Neuronal stem cell (in vitro differentiated cells): ENCODE measurements at regions not wholly inside any gene's neighbourhood (a gene's known extent, or its start where the extent isn't known, plus 50 kb on each side); places are given as distances from the start of the nearest gene placed in this dataset.

Experiments used
- DNase-seq: peaks from one replicate; pipeline ENCODE4 v3.0.0-alpha.2; 2013; ENCODE audit warnings: low spot score
- H2AFZ ChIP-seq: one replicate; pipeline ENCODE4 v1.6.1; 2013; ENCODE audit warnings: mild to moderate bottlenecking, low read length, inconsistent platforms
- H2AK5ac ChIP-seq: 2 replicates; pipeline ENCODE4 v1.6.1; 2013; ENCODE audit warnings: low read depth, mild to moderate bottlenecking, inconsistent platforms, low read length, moderate library complexity, mixed read lengths
- H2BK120ac ChIP-seq: 2 replicates; pipeline ENCODE4 v1.6.1; 2013; ENCODE audit warnings: low read depth, mild to moderate bottlenecking, inconsistent platforms, low read length, moderate library complexity, mixed read lengths
- H2BK12ac ChIP-seq: one replicate; pipeline ENCODE4 v1.6.1; 2013; ENCODE audit warnings: low read length, inconsistent platforms
- H2BK15ac ChIP-seq: 2 replicates; pipeline ENCODE4 v1.6.1; 2013; ENCODE audit warnings: mild to moderate bottlenecking, low read length, inconsistent platforms, mixed read lengths
- H2BK5ac ChIP-seq: one replicate; pipeline ENCODE4 v1.6.1; 2013; ENCODE audit warnings: inconsistent platforms, mild to moderate bottlenecking, low read length, moderate library complexity
- H3K14ac ChIP-seq: one replicate; pipeline ENCODE4 v1.6.1; 2013; ENCODE audit warnings: low read length, inconsistent platforms
- H3K18ac ChIP-seq: 2 replicates; pipeline ENCODE4 v1.6.1; 2013; ENCODE audit warnings: low read length, inconsistent platforms
- H3K23ac ChIP-seq: 2 replicates; pipeline ENCODE4 v1.6.1; 2013; ENCODE audit warnings: low read depth, mild to moderate bottlenecking, mixed read lengths, low read length, inconsistent platforms; ENCODE audit not compliant: poor library complexity
- H3K27ac ChIP-seq: replicated peaks from 3 replicates; pipeline ENCODE4 v1.5.1; 2013; ENCODE audit warnings: low read length, inconsistent platforms
- H3K27me3 ChIP-seq, 3 experiments: 2 replicates each; pipeline ENCODE4 v1.6.1; 2013; ENCODE audit warnings: low read length in 3 of 3, mild to moderate bottlenecking in 2 of 3, inconsistent platforms in 1 of 3, low read depth in 1 of 3, mixed read lengths in 1 of 3, moderate library complexity in 1 of 3; ENCODE audit not compliant: control insufficient read depth in 3 of 3, insufficient read depth in 3 of 3
- H3K36me3 ChIP-seq, 2 donors: replicated peaks in 1 of 2; 2 replicates each; pipeline ENCODE4 v1.6.1; 2013; ENCODE audit warnings: low read length in 2 of 2; ENCODE audit not compliant: control insufficient read depth in 2 of 2, insufficient read depth in 2 of 2
- H3K4ac ChIP-seq: 2 replicates; pipeline ENCODE4 v1.6.1; 2013; ENCODE audit warnings: inconsistent platforms, mild to moderate bottlenecking, low read length, moderate library complexity
- H3K4me1 ChIP-seq, 2 donors: 1 replicate in 1 of 2; 2 replicates in 1 of 2; pipeline ENCODE4 v1.6.1; 2013; ENCODE audit warnings: low read length in 2 of 2, low read depth in 1 of 2; ENCODE audit not compliant: control insufficient read depth in 2 of 2, insufficient read depth in 1 of 2
- H3K4me2 ChIP-seq: one replicate; pipeline ENCODE4 v1.6.1; 2013; ENCODE audit warnings: mild to moderate bottlenecking, low read length, inconsistent platforms; ENCODE audit not compliant: insufficient read depth, poor library complexity, severe bottlenecking
- H3K4me3 ChIP-seq, 2 donors: 2 replicates each; pipeline ENCODE4 v1.5.1; 2013; ENCODE audit warnings: low read length in 2 of 2, mild to moderate bottlenecking in 2 of 2, inconsistent platforms in 1 of 2, moderate library complexity in 1 of 2
- H3K79me1 ChIP-seq: one replicate; pipeline ENCODE4 v1.6.1; 2013; ENCODE audit warnings: low read depth, mild to moderate bottlenecking, inconsistent platforms, low read length, moderate library complexity
- H3K9ac ChIP-seq: one replicate; pipeline ENCODE4 v1.6.1; 2013; ENCODE audit warnings: mild to moderate bottlenecking, low read depth, low read length, inconsistent platforms; ENCODE audit not compliant: poor library complexity
- H3K9me3 ChIP-seq, 2 donors: replicated peaks in 1 of 2; 2 replicates each; pipeline versions ENCODE3 to v1.6.1; 2013; ENCODE audit warnings: low read length in 2 of 2, mild to moderate bottlenecking in 2 of 2, inconsistent platforms in 1 of 2, low read depth in 1 of 2, mixed read lengths in 1 of 2, moderate library complexity in 1 of 2; ENCODE audit not compliant: control insufficient read depth in 2 of 2, insufficient read depth in 1 of 2
- H4K8ac ChIP-seq: one replicate; pipeline ENCODE4 v1.6.1; 2013; ENCODE audit warnings: low read depth, mild to moderate bottlenecking, inconsistent platforms, low read length, moderate library complexity
- H4K91ac ChIP-seq: one replicate; pipeline ENCODE4 v1.6.1; 2013; ENCODE audit warnings: low read length, low read depth, mild to moderate bottlenecking, inconsistent platforms; ENCODE audit not compliant: poor library complexity
- WGBS, 2 donors: extraction: QIAGEN DNeasy Blood & Tissue Kit; methylation state at CpG; one replicate each; pipeline ENCODE4 v1.1.7; 2013; ENCODE audit warnings: missing lambda C conversion rate in 2 of 2, mixed read lengths in 1 of 2; ENCODE audit not compliant: insufficient read length in 2 of 2, insufficient replicate concordance in 1 of 2; ENCODE audit errors: extremely low coverage in 2 of 2; 5-methylcytosine and 5-hydroxymethylcytosine counted together

GRCh38 chr4:176470671-176471070, 150.9 kb downstream of the SPCS3 start:
- Histone ChIP-seq H3K27ac (no peak overlapping the region), H3K4me1 (no peaks in the 10 kb centered on the region), H2BK120ac (no peak overlapping the region), H4K8ac (no peak overlapping the region), H3K14ac (no peak overlapping the region), H3K27me3 (no peaks in the 10 kb centered on the region), H3K4me2 (no peak overlapping the region), H3K79me1 (no peaks in the 10 kb centered on the region), H2BK15ac (no peak overlapping the region), H2AK5ac (no peak overlapping the region), H2AFZ (no peak overlapping the region), H3K4me3 (no peak overlapping the region), H3K9ac (no peak overlapping the region), H2BK5ac (no peak overlapping the region), H3K23ac (no peak overlapping the region), H3K36me3 (no peaks in the 10 kb centered on the region), H4K91ac (no peak overlapping the region), H3K9me3 (no peaks in the 10 kb centered on the region), H3K4ac (no peak overlapping the region), H2BK12ac (no peak overlapping the region), H3K18ac (no peak overlapping the region)
- WGBS, 2 donors: no CpG with 5 or more reads among the region's 4 CpGs
- DNase-seq: no peak

- Histone ChIP-seq H3K27ac (no peak overlapping the region), H3K4ac (no peak overlapping the region), H3K23ac (no peak overlapping the region), H2BK12ac (no peak overlapping the region), H4K91ac (no peak overlapping the region), H3K4me2 (no peak overlapping the region), H2AFZ (no peak overlapping the region), H3K36me3 (no peaks in the 10 kb centered on the region), H2BK120ac (no peak overlapping the region), H2BK5ac (no peak overlapping the region), H3K9me3 (no peaks in the 10 kb centered on the region), H3K27me3 (no peaks in the 10 kb centered on the region), H3K9ac (no peak overlapping the region), H3K18ac (no peak overlapping the region), H4K8ac (no peak overlapping the region), H3K4me1 (peaks cover 0 to 5% of the 10 kb centered on the region in 2 donors), H3K14ac (no peak overlapping the region), H3K79me1 (no peaks in the 10 kb centered on the region), H3K4me3 (no peak overlapping the region), H2AK5ac (no peak overlapping the region), H2BK15ac (no peak overlapping the region)
- DNase-seq: no peak
- no CpG with 5 or more reads among the region's 4 CpGs for WGBS, 2 donors
Observed at GRCh38 chr4:176475067-176475466, 155.3 kb downstream of the SPCS3 start.

GRCh38 chr4:176478076-176478475, 158.3 kb downstream of the SPCS3 start:
- Histone ChIP-seq H3K18ac (no peak overlapping the region), H3K36me3 (no peaks in the 10 kb centered on the region), H3K27me3 (no peaks in the 10 kb centered on the region), H2AFZ (peak overlapping the region; percentile 27), H3K4me3 (no peak overlapping the region), H4K91ac (no peak overlapping the region), H3K4me2 (no peak overlapping the region), H2BK15ac (no peak overlapping the region), H3K4me1 (peaks cover 0 to 5% of the 10 kb centered on the region in 2 donors), H2AK5ac (no peak overlapping the region), H3K23ac (no peak overlapping the region), H3K9ac (no peak overlapping the region), H2BK120ac (no peak overlapping the region), H2BK12ac (no peak overlapping the region), H3K79me1 (no peaks in the 10 kb centered on the region), H3K14ac (no peak overlapping the region), H2BK5ac (no peak overlapping the region), H4K8ac (no peak overlapping the region), H3K4ac (no peak overlapping the region), H3K9me3 (no peaks in the 10 kb centered on the region), H3K27ac (no peak overlapping the region)
- whole genome bisulfite sequencing, 2 donors: no CpG with 5 or more reads among the region's 2 CpGs
- no peak for DNase-seq

GRCh38 chr4:176479767-176480166, 160.0 kb downstream of the SPCS3 start:
- no peaks in the 10 kb centered on the region for H3K27me3 ChIP-seq
- no peaks in the 10 kb centered on the region for H3K36me3 ChIP-seq
- no peak overlapping the region for H2BK5ac ChIP-seq
- H2AFZ ChIP-seq: no peak overlapping the region
- no peak overlapping the region for H3K18ac ChIP-seq
- no peak overlapping the region for H3K4me3 ChIP-seq
- no peak overlapping the region for H3K14ac ChIP-seq
- H4K8ac ChIP-seq: no peak overlapping the region
- no peaks in the 10 kb centered on the region for H3K79me1 ChIP-seq
- WGBS, 2 donors: no CpG with 5 or more reads among the region's 1 CpG
- no peak overlapping the region for H2BK15ac ChIP-seq
- H2AK5ac ChIP-seq: no peak overlapping the region
- H3K9ac ChIP-seq: no peak overlapping the region
- DNase-seq: no peak
- H3K4ac ChIP-seq: no peak overlapping the region
- H3K23ac ChIP-seq: no peak overlapping the region
- H3K27ac ChIP-seq: no peak overlapping the region
- no peak overlapping the region for H3K4me2 ChIP-seq
- H2BK120ac ChIP-seq: no peak overlapping the region
- no peak overlapping the region for H4K91ac ChIP-seq
- H3K9me3 ChIP-seq: no peaks in the 10 kb centered on the region
- H2BK12ac ChIP-seq: no peak overlapping the region
- H3K4me1 ChIP-seq: peaks cover 7 to 8% of the 10 kb centered on the region in 2 donors
